ENCODE measurements at regions not wholly inside any gene's neighbourhood (a gene's known extent, or its start where the extent isn't known, plus 50 kb on each side); places are given as distances from the start of the nearest gene placed in this dataset.

DNA sequence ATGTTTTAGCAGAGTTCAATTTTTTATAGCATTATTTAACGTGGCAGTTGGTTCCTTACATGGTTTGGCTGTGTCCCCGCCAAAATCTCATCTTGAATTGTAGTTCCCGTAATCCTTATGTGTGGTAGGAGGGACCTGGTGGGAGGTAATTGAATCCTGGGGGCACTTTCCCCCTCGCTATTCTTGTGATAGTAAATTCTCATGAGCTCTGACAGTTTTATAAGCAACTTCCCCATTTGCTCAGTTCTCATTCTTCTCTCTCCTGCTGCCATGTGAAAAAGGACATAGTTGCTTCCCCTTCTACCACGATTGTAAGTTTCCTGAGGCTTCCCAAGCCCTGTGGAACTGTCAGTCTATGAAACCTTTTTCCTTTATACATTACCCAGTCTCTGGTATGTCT, 329.5 kb downstream of the GRIA2 start:
- ChIA-PET CTCF (no interaction called here), POLR2A (no interaction called here)
- H3K4me3 ChIP-seq (ENCODE audit: low read length) = no peak overlapping the region
- H3K27me3 ChIP-seq (ENCODE audit: control insufficient read depth in 1 of 2, insufficient read depth in 2 of 2, low read length in 2 of 2) = no peaks in the 10 kb centered on the region
- Mint-ChIP-seq H3K9me3 (peaks cover 8% of the 10 kb centered on the region), H3K4me1 (ENCODE audit: low read depth) (no peaks in the 10 kb centered on the region), H3K36me3 (ENCODE audit: low read depth) (no peaks in the 10 kb centered on the region), H3K27me3 (no peaks in the 10 kb centered on the region), H3K4me3 (no peak overlapping the region), H3K27ac (no peak overlapping the region)
- TF ChIP-seq, protein P1, sequence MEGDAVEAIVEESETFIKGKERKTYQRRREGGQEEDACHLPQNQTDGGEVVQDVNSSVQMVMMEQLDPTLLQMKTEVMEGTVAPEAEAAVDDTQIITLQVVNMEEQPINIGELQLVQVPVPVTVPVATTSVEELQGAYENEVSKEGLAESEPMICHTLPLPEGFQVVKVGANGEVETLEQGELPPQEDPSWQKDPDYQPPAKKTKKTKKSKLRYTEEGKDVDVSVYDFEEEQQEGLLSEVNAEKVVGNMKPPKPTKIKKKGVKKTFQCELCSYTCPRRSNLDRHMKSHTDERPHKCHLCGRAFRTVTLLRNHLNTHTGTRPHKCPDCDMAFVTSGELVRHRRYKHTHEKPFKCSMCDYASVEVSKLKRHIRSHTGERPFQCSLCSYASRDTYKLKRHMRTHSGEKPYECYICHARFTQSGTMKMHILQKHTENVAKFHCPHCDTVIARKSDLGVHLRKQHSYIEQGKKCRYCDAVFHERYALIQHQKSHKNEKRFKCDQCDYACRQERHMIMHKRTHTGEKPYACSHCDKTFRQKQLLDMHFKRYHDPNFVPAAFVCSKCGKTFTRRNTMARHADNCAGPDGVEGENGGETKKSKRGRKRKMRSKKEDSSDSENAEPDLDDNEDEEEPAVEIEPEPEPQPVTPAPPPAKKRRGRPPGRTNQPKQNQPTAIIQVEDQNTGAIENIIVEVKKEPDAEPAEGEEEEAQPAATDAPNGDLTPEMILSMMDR (IDR thresholded peaks at IDR 0.05) = no peak
- H3K27ac ChIP-seq (ENCODE audit: low read depth in 1 of 2, low read length in 2 of 2) = no peak overlapping the region
- ATAC-seq (ENCODE audit: poor library complexity) (no peak), DNase-seq (no peak)
- H3K4me1 ChIP-seq (ENCODE audit: insufficient read depth, low read length) = no peaks in the 10 kb centered on the region
- no peaks in the 10 kb centered on the region for H3K36me3 ChIP-seq (ENCODE audit: insufficient read depth, low read length)
- H3K9me3 ChIP-seq (ENCODE audit: control insufficient read depth in 1 of 2, insufficient read depth in 1 of 2, low read length in 2 of 2) = no peaks in the 10 kb centered on the region
- intact Hi-C loops (cut with DNase I, micrococcal nuclease) = no loop called here

- no peaks in the 10 kb centered on the region for H3K36me3 Mint-ChIP-seq (ENCODE audit: low read depth)
- TF ChIP-seq, protein P1 (IDR thresholded peaks at IDR 0.05) = no peak
- no peak overlapping the region for H3K4me3 Mint-ChIP-seq
- peaks cover 8 to 16% of the 10 kb centered on the region in 2 experiments for H3K9me3 ChIP-seq (ENCODE audit: control insufficient read depth in 1 of 2, insufficient read depth in 1 of 2, low read length in 2 of 2)
- POLR2A ChIA-PET = no interaction called here
- DNase-seq (no peak), ATAC-seq (ENCODE audit: poor library complexity) (no peak)
- H3K27me3 Mint-ChIP-seq = no peaks in the 10 kb centered on the region
- H3K27ac Mint-ChIP-seq = no peak overlapping the region
- peaks cover 20% of the 10 kb centered on the region for H3K9me3 Mint-ChIP-seq
- no peak overlapping the region for H3K4me3 ChIP-seq (ENCODE audit: low read length)
- H3K4me1 Mint-ChIP-seq (ENCODE audit: low read depth) = no peaks in the 10 kb centered on the region
- no peak overlapping the region for H3K27ac ChIP-seq (ENCODE audit: low read depth in 1 of 2, low read length in 2 of 2)
- no peaks in the 10 kb centered on the region for H3K27me3 ChIP-seq (ENCODE audit: control insufficient read depth in 1 of 2, insufficient read depth in 2 of 2, low read length in 2 of 2)
- CTCF ChIA-PET = no interaction called here
- intact Hi-C loops (cut with DNase I, micrococcal nuclease) = no loop called here
- no peaks in the 10 kb centered on the region for H3K36me3 ChIP-seq (ENCODE audit: insufficient read depth, low read length)
- no peaks in the 10 kb centered on the region for H3K4me1 ChIP-seq (ENCODE audit: insufficient read depth, low read length)
Observed at GRCh38 chr4:157527954-157528353, 307.4 kb downstream of the GRIA2 start.

- TF ChIP-seq, protein P1 (IDR thresholded peaks at IDR 0.05) = no peak
- intact Hi-C loops (cut with DNase I, micrococcal nuclease) = no loop called here
- ChIA-PET CTCF (no interaction called here), POLR2A (no interaction called here)
- Mint-ChIP-seq H3K27me3 (no peaks in the 10 kb centered on the region), H3K4me3 (no peak overlapping the region), H3K27ac (no peak overlapping the region), H3K9me3 (peaks cover 4% of the 10 kb centered on the region), H3K36me3 (ENCODE audit: low read depth) (no peaks in the 10 kb centered on the region), H3K4me1 (ENCODE audit: low read depth) (no peaks in the 10 kb centered on the region)
- ATAC-seq (ENCODE audit: poor library complexity) = no peak
- H3K27me3 ChIP-seq (ENCODE audit: control insufficient read depth in 1 of 2, insufficient read depth in 2 of 2, low read length in 2 of 2) = no peaks in the 10 kb centered on the region
- H3K4me3 ChIP-seq (ENCODE audit: low read length) = no peak overlapping the region
- DNase-seq = no peak
- H3K36me3 ChIP-seq (ENCODE audit: insufficient read depth, low read length) = no peaks in the 10 kb centered on the region
- no peak overlapping the region for H3K27ac ChIP-seq (ENCODE audit: low read depth in 1 of 2, low read length in 2 of 2)
- no peaks in the 10 kb centered on the region for H3K4me1 ChIP-seq (ENCODE audit: insufficient read depth, low read length)
- peaks cover 0 to 11% of the 10 kb centered on the region in 2 experiments for H3K9me3 ChIP-seq (ENCODE audit: control insufficient read depth in 1 of 2, insufficient read depth in 1 of 2, low read length in 2 of 2)
Observed at GRCh38 chr4:157521906-157522305, 301.4 kb downstream of the GRIA2 start.
